ENCODE measurements at regions not wholly inside any gene's neighbourhood (a gene's known extent, or its start where the extent isn't known, plus 50 kb on each side); places are given as distances from the start of the nearest gene placed in this dataset.

DNA sequence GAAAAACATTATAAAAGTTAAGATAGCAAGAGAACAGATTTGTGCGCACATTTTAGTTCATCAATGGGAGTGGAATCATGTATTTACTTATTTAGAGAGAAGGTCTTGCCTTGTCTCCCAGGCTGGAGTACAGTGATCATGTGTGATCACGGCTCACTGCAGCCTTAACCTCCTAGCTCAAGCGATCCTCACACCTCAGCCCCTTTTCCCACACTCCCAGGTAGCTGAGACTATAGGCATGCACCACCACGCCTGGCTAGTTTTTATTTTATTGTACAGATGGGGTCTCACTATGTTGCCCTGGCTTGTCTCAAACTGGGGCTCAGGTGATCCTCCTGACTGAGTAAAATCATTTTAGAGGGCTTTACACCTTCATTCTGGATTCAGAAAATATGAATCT lies 72.3 kb upstream of the ADGRF1 start:
- TF ChIP-seq CTCF (IDR thresholded peaks at IDR 0.05; ENCODE audit: extremely low read depth, low read depth, low read length), result no peak
- Histone ChIP-seq H3K27ac (ENCODE audit: low read depth, low read length) (no peak overlapping the region), H2AFZ (ENCODE audit: low read length) (no peak overlapping the region), H3K27me3 (ENCODE audit: insufficient read depth, low read length) (no peaks in the 10 kb centered on the region), H3K4me3 (ENCODE audit: insufficient read depth, low read length) (no peak overlapping the region), H3K36me3 (ENCODE audit: insufficient read depth, low read length) (no peaks in the 10 kb centered on the region), H4K20me1 (ENCODE audit: insufficient read depth, low read length) (no peaks in the 10 kb centered on the region), H3K9me3 (ENCODE audit: low read depth, low read length) (no peaks in the 10 kb centered on the region), H3K4me2 (ENCODE audit: insufficient read depth, low read length) (no peak overlapping the region), H3K79me2 (ENCODE audit: insufficient read depth, low read length) (no peaks in the 10 kb centered on the region), H3K4me1 (ENCODE audit: insufficient read depth, low read length) (no peaks in the 10 kb centered on the region)
- DNase-seq (ENCODE audit: insufficient read length, low spot score, missing footprints), result no peak

DNA sequence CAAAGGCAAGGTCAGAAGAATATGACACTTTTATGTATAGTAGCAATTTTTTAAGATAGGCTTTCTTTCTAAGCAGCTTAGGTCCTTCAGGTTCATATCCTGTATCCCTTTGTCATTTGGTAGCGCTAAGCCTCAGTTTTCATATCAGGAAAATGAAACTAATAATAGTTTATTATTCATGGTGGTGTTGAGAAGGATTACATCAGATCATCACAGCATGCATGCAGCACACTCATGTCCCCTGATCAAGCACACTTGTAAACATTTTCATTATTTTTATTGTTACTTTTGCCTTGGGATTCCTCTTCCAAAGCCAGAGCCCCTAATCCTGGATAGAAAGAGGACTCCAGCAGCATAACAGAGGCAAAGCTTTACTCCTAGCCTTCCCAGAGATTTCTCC lies 70.2 kb upstream of the ADGRF1 start:
- Histone ChIP-seq H3K4me2 (ENCODE audit: insufficient read depth, low read length) (no peak overlapping the region), H3K79me2 (ENCODE audit: insufficient read depth, low read length) (no peaks in the 10 kb centered on the region), H3K4me1 (ENCODE audit: insufficient read depth, low read length) (no peaks in the 10 kb centered on the region), H4K20me1 (ENCODE audit: insufficient read depth, low read length) (no peaks in the 10 kb centered on the region), H3K27ac (ENCODE audit: low read depth, low read length) (no peak overlapping the region), H3K4me3 (ENCODE audit: insufficient read depth, low read length) (no peak overlapping the region), H3K27me3 (ENCODE audit: insufficient read depth, low read length) (no peaks in the 10 kb centered on the region), H2AFZ (ENCODE audit: low read length) (no peak overlapping the region), H3K36me3 (ENCODE audit: insufficient read depth, low read length) (no peaks in the 10 kb centered on the region), H3K9me3 (ENCODE audit: low read depth, low read length) (no peaks in the 10 kb centered on the region)
- TF ChIP-seq CTCF (IDR thresholded peaks at IDR 0.05; ENCODE audit: extremely low read depth, low read depth, low read length), result no peak
- no peak for DNase-seq (ENCODE audit: insufficient read length, low spot score, missing footprints)

DNA sequence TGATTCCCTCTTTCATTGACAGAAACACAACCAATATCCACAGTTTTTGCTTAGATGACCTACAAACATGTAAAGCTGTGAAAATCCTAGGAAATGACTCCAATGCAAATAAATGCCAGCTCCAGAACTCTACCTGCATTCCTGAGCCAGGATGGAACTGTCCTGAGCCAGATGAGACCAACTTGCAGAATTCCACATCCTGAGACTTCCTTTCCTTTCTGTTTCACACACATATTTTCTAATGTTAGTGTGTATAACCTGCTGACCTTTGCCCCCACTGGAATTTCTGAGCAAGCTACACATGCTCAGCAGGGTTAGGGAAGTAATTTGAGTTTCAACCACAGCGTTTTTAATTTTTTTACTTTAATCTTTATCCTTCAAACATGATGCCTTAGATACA lies 69.6 kb upstream of the ADGRF1 start:
- Histone ChIP-seq H3K79me2 (ENCODE audit: insufficient read depth, low read length) (no peaks in the 10 kb centered on the region), H3K27ac (ENCODE audit: low read depth, low read length) (no peak overlapping the region), H3K9me3 (ENCODE audit: low read depth, low read length) (no peaks in the 10 kb centered on the region), H3K4me1 (ENCODE audit: insufficient read depth, low read length) (no peaks in the 10 kb centered on the region), H3K27me3 (ENCODE audit: insufficient read depth, low read length) (no peaks in the 10 kb centered on the region), H3K36me3 (ENCODE audit: insufficient read depth, low read length) (no peaks in the 10 kb centered on the region), H2AFZ (ENCODE audit: low read length) (no peak overlapping the region), H3K4me2 (ENCODE audit: insufficient read depth, low read length) (no peak overlapping the region), H3K4me3 (ENCODE audit: insufficient read depth, low read length) (no peak overlapping the region), H4K20me1 (ENCODE audit: insufficient read depth, low read length) (no peaks in the 10 kb centered on the region)
- no peak for DNase-seq (ENCODE audit: insufficient read length, low spot score, missing footprints)
- no peak for TF ChIP-seq CTCF (IDR thresholded peaks at IDR 0.05; ENCODE audit: extremely low read depth, low read depth, low read length)

DNA sequence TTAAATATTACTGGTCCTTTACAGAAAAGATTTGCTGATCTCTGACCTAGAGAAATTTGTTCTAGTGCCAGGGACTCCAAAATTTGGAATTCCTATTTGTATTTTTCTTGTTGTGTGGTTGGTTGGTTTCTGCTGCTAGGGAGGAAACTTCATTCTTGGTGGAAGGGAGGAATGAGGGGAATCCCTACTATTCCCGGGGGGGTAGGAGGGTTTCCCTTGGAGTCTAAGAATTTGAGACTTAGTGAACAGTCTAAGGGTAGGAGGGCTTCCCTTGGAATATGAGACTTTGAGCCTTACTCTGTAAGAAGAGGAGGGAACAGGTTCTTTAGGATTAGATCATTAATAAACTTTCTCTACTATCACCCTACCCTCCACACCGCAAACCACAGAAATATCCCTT lies 67.1 kb upstream of the ADGRF1 start:
- TF ChIP-seq CTCF (IDR thresholded peaks at IDR 0.05; ENCODE audit: extremely low read depth, low read depth, low read length), result no peak
- H3K4me2 ChIP-seq (ENCODE audit: insufficient read depth, low read length), result no peak overlapping the region
- no peak overlapping the region for H3K27ac ChIP-seq (ENCODE audit: low read depth, low read length)
- no peak for DNase-seq (ENCODE audit: insufficient read length, low spot score, missing footprints)
- no peaks in the 10 kb centered on the region for H4K20me1 ChIP-seq (ENCODE audit: insufficient read depth, low read length)
- H3K9me3 ChIP-seq (ENCODE audit: low read depth, low read length), result no peaks in the 10 kb centered on the region
- H3K79me2 ChIP-seq (ENCODE audit: insufficient read depth, low read length), result no peaks in the 10 kb centered on the region
- H3K4me1 ChIP-seq (ENCODE audit: insufficient read depth, low read length), result no peaks in the 10 kb centered on the region
- no peaks in the 10 kb centered on the region for H3K36me3 ChIP-seq (ENCODE audit: insufficient read depth, low read length)
- H2AFZ ChIP-seq (ENCODE audit: low read length), result no peak overlapping the region
- H3K27me3 ChIP-seq (ENCODE audit: insufficient read depth, low read length), result no peaks in the 10 kb centered on the region
- H3K4me3 ChIP-seq (ENCODE audit: insufficient read depth, low read length), result no peak overlapping the region

Data from osteoblast (primary cell).